Adipose tissue (tissue), 3 donors: ENCODE measurements at regions not wholly inside any gene's neighbourhood (a gene's known extent, or its start where the extent isn't known, plus 50 kb on each side); places are given as distances from the start of the nearest gene placed in this dataset.
"Not testable (repeated sequence)": the region's sequence is repeated elsewhere in the genome, so short reads cannot be mapped to it uniquely, and the experiment has no call there.

Experiments used
- H3K27ac ChIP-seq: one replicate; pipeline ENCODE4 v1.5.1; 2013; ENCODE audit warnings: low read depth, low read length
- WGBS, 3 donors: extraction: QIAGEN DNeasy Blood & Tissue Kit; methylation state at CpG; one replicate each; pipeline ENCODE4 v1.1.7; 2013; 5-methylcytosine and 5-hydroxymethylcytosine counted together
- donor health status: healthy with polysubstance abuse.
- donor health status: Bipolar disorder and iron deficiency.
- donor health status: healthy.

GRCh38 chr9:118674942-118675341, 694.3 kb downstream of the BRINP1 start:
- WGBS, 3 donors: 79 to 87% (median 85%) methylated on average over 5 of the region's 5 CpGs

GRCh38 chr9:118677936-118678653, 691.1 kb downstream of the BRINP1 start:
- WGBS, 3 donors: 90 to 95% (median 91%) methylated on average over 24 to 41 of the region's 47 CpGs
- H3K27ac ChIP-seq: not testable (repeated sequence)

More at GRCh38 chr9:118674942-118675341, 694.3 kb downstream of the BRINP1 start:
- no peak overlapping the region for H3K27ac ChIP-seq

DNA sequence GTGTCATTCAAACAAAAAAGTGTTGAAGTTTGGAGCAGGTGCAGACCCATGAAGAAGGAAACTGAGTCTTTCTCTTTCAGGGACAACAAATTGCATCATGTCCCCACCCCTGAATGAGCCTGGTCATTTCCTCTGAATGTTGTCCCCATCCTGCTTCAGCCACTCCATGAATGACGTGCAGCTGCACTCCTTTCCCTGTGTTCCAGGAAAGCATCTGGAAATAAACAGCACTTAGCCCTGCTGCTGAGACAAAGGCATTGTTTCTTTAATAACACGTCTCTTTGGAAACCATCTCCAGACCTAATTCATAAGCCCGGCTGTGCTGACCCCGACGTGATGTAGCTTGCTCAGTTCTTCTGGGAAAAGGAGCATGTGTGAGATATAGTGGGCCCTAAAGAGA, 682.3 kb downstream of the BRINP1 start:
- 12 to 45% (median 37%) methylated on average over 5 of the region's 5 CpGs for WGBS, 3 donors
- no peak overlapping the region for H3K27ac ChIP-seq

- WGBS, 3 donors: 92 to 96% (median 94%) methylated on average over 1 of the region's 1 CpG
- H3K27ac ChIP-seq: no peak overlapping the region
These were observed 680.0 kb downstream of the BRINP1 start for GRCh38 chr9:118689280-118689679.

- 39 to 48% (median 41%) methylated on average over 3 of the region's 3 CpGs for WGBS, 3 donors
- no peak overlapping the region for H3K27ac ChIP-seq
These were observed 676.6 kb downstream of the BRINP1 start for GRCh38 chr9:118692613-118693012.

- WGBS, 3 donors: 31 to 54% (median 49%) methylated on average over 2 of the region's 2 CpGs
- H3K27ac ChIP-seq: no peak overlapping the region
These were observed 675.6 kb downstream of the BRINP1 start for GRCh38 chr9:118693645-118694044.

DNA sequence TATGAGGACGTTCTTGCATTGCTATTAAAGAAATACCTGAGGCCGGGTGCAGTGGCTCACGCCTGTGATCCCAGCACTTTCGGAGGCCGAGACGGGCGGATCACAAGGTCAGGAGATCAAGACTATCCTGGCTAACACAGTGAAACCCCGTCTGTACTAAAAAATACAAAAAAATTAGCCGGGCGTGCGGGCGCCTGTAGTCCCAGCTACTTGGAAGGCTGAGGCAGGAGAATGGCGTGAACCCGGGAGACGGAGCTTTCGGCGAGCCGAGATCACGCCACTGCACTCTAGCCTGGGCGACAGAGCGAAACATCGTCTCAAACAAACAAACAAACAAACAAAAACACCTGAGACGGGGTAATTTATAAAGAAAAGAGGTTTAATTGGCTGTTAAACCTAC, 674.0 kb downstream of the BRINP1 start:
- 87 to 90% (median 89%) methylated on average over 23 of the region's 23 CpGs for WGBS, 3 donors
- H3K27ac ChIP-seq: not testable (repeated sequence)

DNA sequence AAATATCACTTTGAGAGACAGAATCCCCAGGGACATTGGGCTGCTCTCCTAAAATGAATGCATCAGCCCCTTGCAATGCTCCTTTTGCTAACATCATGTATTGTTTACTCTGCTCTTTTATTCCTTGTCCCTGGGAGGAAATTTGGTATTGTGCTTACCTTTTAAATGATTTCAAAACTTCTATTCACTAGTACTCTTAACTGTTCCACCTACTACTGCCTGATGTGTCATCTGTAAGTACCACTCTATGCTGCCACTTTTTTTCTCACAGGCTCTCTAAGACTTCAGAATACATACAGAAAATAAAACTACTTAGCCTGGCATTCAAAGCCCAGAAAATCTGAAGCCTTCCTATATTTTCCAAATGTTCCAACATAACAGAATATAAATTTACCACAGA, 667.2 kb downstream of the BRINP1 start:
- no peak overlapping the region for H3K27ac ChIP-seq

DNA sequence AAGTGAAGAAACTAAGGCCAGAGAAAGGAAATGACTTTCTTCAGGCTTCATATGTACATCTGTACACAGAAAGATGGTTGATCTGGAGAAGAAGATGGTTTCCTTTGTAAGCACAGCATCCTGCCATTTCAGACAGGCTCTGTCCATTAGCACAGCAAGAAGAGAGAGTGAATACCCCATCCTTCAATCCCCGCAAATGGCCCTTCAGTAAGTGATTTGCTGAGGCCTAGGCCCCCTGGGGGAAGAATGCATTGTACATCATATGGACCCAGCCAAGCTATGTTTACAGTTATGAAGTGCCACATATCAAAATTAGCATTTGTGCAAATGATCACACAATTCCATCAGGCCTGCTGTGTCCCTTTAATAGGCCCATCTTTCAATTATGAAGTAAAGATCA, 657.4 kb downstream of the BRINP1 start:
- 78 to 95% (median 78%) methylated on average over 1 of the region's 1 CpG for WGBS, 3 donors
- H3K27ac ChIP-seq: no peak overlapping the region

- WGBS, 3 donors: 83 to 87% (median 84%) methylated on average over 3 of the region's 3 CpGs
- H3K27ac ChIP-seq: no peak overlapping the region
These were observed 648.0 kb downstream of the BRINP1 start for GRCh38 chr9:118721276-118721675.

DNA sequence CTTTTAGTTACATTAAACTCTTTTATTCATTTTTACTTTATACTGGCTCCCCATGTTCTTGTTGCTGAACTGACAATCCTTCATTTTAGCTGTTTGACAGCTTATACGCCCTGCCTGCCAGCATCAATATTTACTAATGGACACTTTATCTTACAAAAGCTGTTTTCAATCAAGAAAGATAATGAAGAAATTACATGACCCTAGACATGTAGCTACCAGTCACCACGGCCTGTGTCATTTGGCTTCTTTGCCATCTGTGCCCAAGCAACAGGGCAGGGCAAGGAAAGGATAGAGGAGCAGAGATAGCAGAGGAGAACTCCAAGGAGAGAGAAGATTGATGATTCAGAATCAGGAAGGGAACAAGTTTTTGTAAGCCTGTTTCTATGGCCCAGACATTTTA, 647.3 kb downstream of the BRINP1 start:
- no peak overlapping the region for H3K27ac ChIP-seq
- WGBS, 3 donors: 19 to 65% (median 54%) methylated on average over 2 of the region's 2 CpGs

GRCh38 chr9:118729981-118730380, 639.3 kb downstream of the BRINP1 start:
- 81 to 96% (median 93%) methylated on average over 2 of the region's 2 CpGs for WGBS, 3 donors
- H3K27ac ChIP-seq: no peak overlapping the region

DNA sequence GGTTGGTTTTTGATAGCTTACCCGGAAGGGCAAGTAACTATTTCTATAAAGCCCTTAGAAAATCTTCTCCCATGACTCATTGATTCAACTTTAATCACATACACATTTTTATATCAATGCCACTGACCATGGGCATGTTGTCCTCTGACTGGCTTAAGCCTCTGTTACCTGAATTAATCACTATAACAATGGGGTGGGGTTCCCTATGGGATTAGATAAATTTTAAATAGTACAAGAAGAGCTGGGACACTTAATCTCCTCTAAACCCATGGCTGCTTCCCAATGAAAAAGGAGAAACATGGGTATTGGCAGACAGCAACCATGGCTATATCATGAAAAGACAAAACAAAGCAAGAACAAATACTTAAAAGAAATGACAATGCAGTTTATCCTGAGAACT, 636.2 kb downstream of the BRINP1 start:
- no peak overlapping the region for H3K27ac ChIP-seq
- WGBS, 3 donors: 38 to 79% (median 64%) methylated on average over 1 of the region's 1 CpG

DNA sequence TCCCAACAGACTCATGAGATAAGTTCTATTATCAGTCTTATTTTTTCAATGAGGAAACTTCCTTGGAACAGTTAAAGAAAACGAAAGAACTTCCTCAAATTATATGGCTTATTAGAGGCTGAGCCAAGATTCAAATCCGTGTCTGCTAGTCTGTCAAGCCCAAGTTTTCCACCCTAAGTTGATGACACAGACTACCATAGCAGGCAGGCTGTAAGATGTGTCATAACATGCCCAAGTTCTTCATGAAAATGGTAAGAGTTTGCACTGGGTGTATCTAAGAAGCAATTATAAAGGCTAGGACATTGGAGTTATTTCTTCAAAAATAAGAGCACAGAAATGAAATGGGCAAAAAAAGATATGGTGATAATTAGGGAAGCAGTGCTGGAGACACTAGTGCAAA, 634.5 kb downstream of the BRINP1 start:
- WGBS, 3 donors: 44 to 51% (median 46%) methylated on average over 2 of the region's 2 CpGs
- no peak overlapping the region for H3K27ac ChIP-seq

GRCh38 chr9:118736406-118736805, 632.8 kb downstream of the BRINP1 start:
- no peak overlapping the region for H3K27ac ChIP-seq

DNA sequence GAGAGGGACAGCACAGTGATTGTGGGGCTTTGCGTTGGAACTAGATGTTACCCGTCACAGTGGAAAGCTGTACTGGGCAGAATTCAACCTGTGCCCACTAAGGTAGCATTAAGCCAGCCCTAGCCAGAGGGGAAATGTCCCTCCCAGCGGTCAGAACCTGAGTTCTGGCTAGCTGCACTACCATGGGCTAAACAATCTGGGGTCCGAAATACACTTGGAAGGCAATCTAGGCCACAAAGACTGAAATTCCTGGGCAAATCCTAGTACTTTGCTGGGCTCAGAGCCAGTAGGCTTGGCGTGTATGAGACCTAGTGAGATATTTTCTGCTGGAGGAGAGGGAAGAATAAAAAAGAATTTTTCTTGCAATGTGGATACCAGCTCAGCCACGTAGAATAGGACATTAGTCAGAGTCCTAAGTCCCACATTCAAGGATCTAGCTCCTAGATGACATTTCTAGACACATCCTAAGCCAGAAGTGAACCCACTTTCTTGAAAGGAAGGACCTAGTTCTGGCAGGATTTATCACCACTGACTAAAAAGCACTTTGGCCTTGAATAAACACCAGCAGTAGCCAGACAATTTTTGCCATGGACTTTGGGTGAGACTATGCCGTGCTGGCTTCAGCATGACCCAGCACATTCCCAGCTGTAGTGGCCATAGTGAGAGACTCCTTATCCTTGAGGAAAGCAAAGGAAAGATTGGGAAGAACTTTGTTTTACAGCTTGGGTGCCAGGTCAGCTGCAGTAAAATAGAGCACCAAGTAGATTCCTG, 618.0 kb downstream of the BRINP1 start:
- 67 to 84% (median 82%) methylated on average over 7 of the region's 7 CpGs for WGBS, 3 donors
- no peak overlapping the region for H3K27ac ChIP-seq

DNA sequence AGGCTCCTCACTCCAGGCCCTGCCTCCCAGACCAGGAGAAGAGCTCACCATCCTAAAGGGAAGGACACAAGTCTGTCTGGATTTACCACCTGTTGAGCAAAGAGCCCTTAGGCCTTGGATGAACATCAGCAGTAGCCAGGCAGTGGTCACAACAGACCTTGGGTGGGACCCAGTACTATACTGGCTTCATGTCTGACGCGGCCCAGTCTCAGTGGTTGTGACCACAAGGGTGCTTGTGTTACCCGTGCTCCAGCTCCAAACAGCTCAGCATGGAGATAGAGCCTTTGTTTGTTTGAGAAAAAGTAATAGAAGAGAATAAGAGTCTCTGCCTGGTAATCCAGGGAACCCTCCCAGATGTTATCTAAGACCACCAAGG, 617.4 kb downstream of the BRINP1 start:
- WGBS, 3 donors: 42 to 68% (median 52%) methylated on average over 3 of the region's 3 CpGs
- no peak overlapping the region for H3K27ac ChIP-seq

GRCh38 chr9:118761016-118761790, 608.0 kb downstream of the BRINP1 start:
- WGBS, 3 donors: 75 to 90% (median 80%) methylated on average over 4 of the region's 4 CpGs
- no peak overlapping the region for H3K27ac ChIP-seq

DNA sequence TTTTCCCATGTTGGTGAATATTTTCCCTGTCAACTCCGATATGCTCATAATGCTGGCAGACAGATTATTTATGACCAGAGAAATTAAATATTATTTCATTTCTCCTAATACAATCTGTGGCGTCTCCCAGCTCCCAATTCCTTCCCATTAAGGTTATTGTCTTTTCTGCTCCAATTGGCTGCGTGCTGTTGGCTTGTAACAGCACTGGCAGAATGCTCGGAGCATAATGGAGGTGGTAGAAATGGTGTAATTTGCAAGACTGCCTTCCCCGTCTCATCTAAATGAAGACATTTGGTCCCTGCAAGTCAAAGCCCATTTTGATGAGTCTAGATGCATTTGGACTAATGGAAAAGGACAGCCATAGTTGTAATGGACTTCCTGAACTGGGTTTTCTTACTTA, 601.7 kb downstream of the BRINP1 start:
- no peak overlapping the region for H3K27ac ChIP-seq
- 72 to 85% (median 82%) methylated on average over 5 of the region's 5 CpGs for WGBS, 3 donors
